Astrocyte (in vitro differentiated cells and primary cell): ENCODE measurements at regions not wholly inside any gene's neighbourhood (a gene's known extent, or its start where the extent isn't known, plus 50 kb on each side); places are given as distances from the start of the nearest gene placed in this dataset.

Experiments
- DNase-seq: peaks from one replicate; pipeline ENCODE4 v3.0.0-alpha.2; 2010; ENCODE audit warnings: low read depth
- FAIRE-seq: peaks from 2 replicates; lab custom pipeline; 2011; peaks lifted over from hg19 to GRCh38; lab: Jason Lieb, UNC
- H2AFZ ChIP-seq: 2 replicates; pipeline ENCODE4 v1.6.0; 2012; ENCODE audit warnings: low read depth, low read length, inconsistent platforms
- H3K27ac ChIP-seq: 2 replicates; pipeline ENCODE4 v1.5.1; 2011; ENCODE audit warnings: low read depth, low read length, inconsistent platforms
- H3K27me3 ChIP-seq: 2 replicates; pipeline ENCODE4 v1.6.0; 2011; ENCODE audit warnings: low read length, inconsistent platforms; ENCODE audit not compliant: insufficient read depth
- H3K36me3 ChIP-seq: 2 replicates; pipeline ENCODE4 v1.5.1; 2011; ENCODE audit warnings: low read length, inconsistent platforms; ENCODE audit not compliant: insufficient read depth
- H3K4me1 ChIP-seq: 2 replicates; pipeline ENCODE4 v1.5.1; 2011; ENCODE audit warnings: low read length, inconsistent platforms; ENCODE audit not compliant: insufficient read depth
- H3K4me2 ChIP-seq: 2 replicates; pipeline ENCODE4 v1.6.0; 2012; ENCODE audit warnings: low read length, inconsistent platforms
- H3K4me3 ChIP-seq: 2 replicates; pipeline ENCODE4 v1.5.1; 2011; ENCODE audit warnings: low read depth, mild to moderate bottlenecking, low read length, inconsistent platforms; ENCODE audit not compliant: insufficient read depth
- H3K79me2 ChIP-seq: 2 replicates; pipeline ENCODE4 v1.6.0; 2012; ENCODE audit warnings: mild to moderate bottlenecking, low read length, inconsistent platforms; ENCODE audit not compliant: insufficient read depth
- H3K9ac ChIP-seq: 2 replicates; pipeline ENCODE4 v1.6.0; 2012; ENCODE audit warnings: mild to moderate bottlenecking, low read length, inconsistent platforms
- H3K9me3 ChIP-seq: 2 replicates; pipeline ENCODE4 v1.5.1; 2012; ENCODE audit warnings: low read depth, mild to moderate bottlenecking, low read length, inconsistent platforms; ENCODE audit not compliant: insufficient read depth
- H4K20me1 ChIP-seq: 2 replicates; pipeline ENCODE4 v1.6.0; 2012; ENCODE audit warnings: low read length, inconsistent platforms; ENCODE audit not compliant: insufficient read depth
- H3K27ac Mint-ChIP-seq: one replicate; pipeline ENCODE4 v1.8.0; 2021; ENCODE audit warnings: mild to moderate bottlenecking, mixed read lengths; ENCODE audit not compliant: unreplicated experiment
- H3K27me3 Mint-ChIP-seq: one replicate; pipeline ENCODE4 v1.8.0; 2021; ENCODE audit warnings: low read depth, mixed read lengths; ENCODE audit not compliant: unreplicated experiment
- H3K36me3 Mint-ChIP-seq: one replicate; pipeline ENCODE4 v1.8.0; 2021; ENCODE audit warnings: low read depth, mixed read lengths; ENCODE audit not compliant: unreplicated experiment
- H3K4me1 Mint-ChIP-seq: one replicate; pipeline ENCODE4 v1.8.0; 2021; ENCODE audit warnings: low read depth, mixed read lengths; ENCODE audit not compliant: unreplicated experiment
- H3K4me3 Mint-ChIP-seq: one replicate; pipeline ENCODE4 v1.8.0; 2021; ENCODE audit warnings: mild to moderate bottlenecking, moderate library complexity, mixed read lengths; ENCODE audit not compliant: unreplicated experiment
- H3K9me3 Mint-ChIP-seq: one replicate; pipeline ENCODE4 v1.8.0; 2021; ENCODE audit warnings: mild to moderate bottlenecking, mixed read lengths; ENCODE audit not compliant: unreplicated experiment
- EZH2 ChIP-seq: IDR thresholded peaks from 2 replicates; pipeline ENCODE4 v1.6.1; 2012; ENCODE audit warnings: mild to moderate bottlenecking, low read length, inconsistent platforms; ENCODE audit not compliant: insufficient read depth
- TF ChIP-seq, protein P1 (sequence below): IDR thresholded peaks from 2 replicates; pipeline ENCODE4 v1.5.1; 2011; ENCODE audit warnings: low read depth, mild to moderate bottlenecking, inconsistent platforms, low read length, moderate library complexity; ENCODE audit not compliant: insufficient read depth

DNA sequence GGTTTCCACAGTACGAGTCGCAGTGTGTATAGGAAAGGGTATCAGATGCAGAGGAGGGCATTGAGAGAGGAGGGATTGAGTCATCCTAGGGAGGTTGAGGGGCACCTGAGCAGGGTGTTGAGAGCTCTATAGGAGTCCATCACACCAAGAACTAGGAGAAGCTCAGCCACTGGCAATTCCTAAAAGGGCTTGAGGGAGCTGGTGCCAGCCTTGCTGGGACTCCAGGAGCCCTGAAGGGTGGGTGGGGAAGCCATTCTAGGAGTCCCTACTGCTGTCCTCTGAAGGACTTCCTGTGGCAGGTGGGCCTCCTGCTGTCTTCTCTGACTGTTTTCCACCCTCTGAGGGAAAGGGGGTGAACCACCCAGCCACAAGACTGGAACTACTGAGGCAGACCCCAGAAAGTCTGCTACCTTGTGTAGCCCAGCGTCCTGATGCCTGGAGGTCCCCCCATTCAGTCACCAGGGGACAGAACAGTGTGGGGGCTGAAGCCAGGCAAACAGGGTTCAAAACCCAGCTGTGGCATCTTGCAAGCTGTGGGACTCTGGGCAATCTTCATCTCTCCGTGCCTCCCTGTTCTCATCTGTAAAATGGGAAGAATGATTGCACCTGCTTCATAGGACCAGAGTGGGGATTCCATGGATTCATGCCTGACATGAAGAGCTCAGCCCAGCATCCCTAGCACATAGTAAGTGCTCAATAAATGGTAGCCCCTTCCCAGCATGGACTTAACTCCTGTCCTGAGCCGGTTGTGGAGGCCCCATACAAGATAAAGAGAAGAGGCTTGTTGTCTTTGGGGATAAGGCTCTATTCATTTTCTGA is 149.5 kb downstream of the C9orf50 start:
- Histone ChIP-seq H3K4me2 (no peak overlapping the region), H3K9me3 (peaks cover 3% of the 10 kb centered on the region), H3K4me1 (peaks cover 23% of the 10 kb centered on the region), H3K27ac (no peak overlapping the region), H4K20me1 (no peaks in the 10 kb centered on the region), H3K9ac (no peak overlapping the region), H3K4me3 (no peak overlapping the region), H3K79me2 (no peaks in the 10 kb centered on the region), H3K27me3 (no peaks in the 10 kb centered on the region), H2AFZ (no peak overlapping the region), H3K36me3 (no peaks in the 10 kb centered on the region)
- FAIRE-seq = no peak
- H3K4me1 Mint-ChIP-seq = peaks cover 9% of the 10 kb centered on the region
- no peak for DNase-seq
- peaks cover 4% of the 10 kb centered on the region for H3K9me3 Mint-ChIP-seq
- peaks cover 13% of the 10 kb centered on the region for H3K27me3 Mint-ChIP-seq
- H3K36me3 Mint-ChIP-seq = no peaks in the 10 kb centered on the region
- H3K4me3 Mint-ChIP-seq = no peak overlapping the region
- TF ChIP-seq, protein P1, sequence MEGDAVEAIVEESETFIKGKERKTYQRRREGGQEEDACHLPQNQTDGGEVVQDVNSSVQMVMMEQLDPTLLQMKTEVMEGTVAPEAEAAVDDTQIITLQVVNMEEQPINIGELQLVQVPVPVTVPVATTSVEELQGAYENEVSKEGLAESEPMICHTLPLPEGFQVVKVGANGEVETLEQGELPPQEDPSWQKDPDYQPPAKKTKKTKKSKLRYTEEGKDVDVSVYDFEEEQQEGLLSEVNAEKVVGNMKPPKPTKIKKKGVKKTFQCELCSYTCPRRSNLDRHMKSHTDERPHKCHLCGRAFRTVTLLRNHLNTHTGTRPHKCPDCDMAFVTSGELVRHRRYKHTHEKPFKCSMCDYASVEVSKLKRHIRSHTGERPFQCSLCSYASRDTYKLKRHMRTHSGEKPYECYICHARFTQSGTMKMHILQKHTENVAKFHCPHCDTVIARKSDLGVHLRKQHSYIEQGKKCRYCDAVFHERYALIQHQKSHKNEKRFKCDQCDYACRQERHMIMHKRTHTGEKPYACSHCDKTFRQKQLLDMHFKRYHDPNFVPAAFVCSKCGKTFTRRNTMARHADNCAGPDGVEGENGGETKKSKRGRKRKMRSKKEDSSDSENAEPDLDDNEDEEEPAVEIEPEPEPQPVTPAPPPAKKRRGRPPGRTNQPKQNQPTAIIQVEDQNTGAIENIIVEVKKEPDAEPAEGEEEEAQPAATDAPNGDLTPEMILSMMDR = no peak
- no peak for TF ChIP-seq EZH2
- no peak overlapping the region for H3K27ac Mint-ChIP-seq

DNA sequence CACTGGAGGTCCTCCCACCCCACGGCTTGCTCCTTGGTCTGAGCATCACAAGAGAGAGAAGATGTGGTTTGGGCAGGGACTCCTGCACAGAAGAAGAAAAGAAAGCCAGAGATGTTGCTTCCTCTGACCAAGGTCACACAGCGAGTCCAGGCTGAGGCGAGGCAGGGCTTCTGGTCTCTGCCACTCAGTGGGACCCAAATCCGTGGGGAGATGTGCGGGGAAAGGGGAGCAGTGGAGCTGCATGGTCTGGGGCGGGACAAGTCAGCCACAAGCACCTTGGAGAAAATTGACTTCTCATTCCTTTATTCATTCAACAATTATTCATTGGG is 150.9 kb downstream of the C9orf50 start:
- Mint-ChIP-seq H3K4me3 (peak overlapping the region; percentile 34), H3K27me3 (peaks cover 16% of the 10 kb centered on the region), H3K36me3 (no peaks in the 10 kb centered on the region), H3K27ac (peak overlapping the region; percentile 41), H3K9me3 (no peaks in the 10 kb centered on the region), H3K4me1 (peaks cover 22% of the 10 kb centered on the region)
- Histone ChIP-seq H3K9ac (no peak overlapping the region), H3K4me3 (no peak overlapping the region), H3K4me2 (no peak overlapping the region), H2AFZ (no peak overlapping the region), H3K9me3 (peaks cover 2% of the 10 kb centered on the region), H3K27me3 (no peaks in the 10 kb centered on the region), H3K79me2 (no peaks in the 10 kb centered on the region), H3K27ac (no peak overlapping the region), H3K36me3 (no peaks in the 10 kb centered on the region), H4K20me1 (no peaks in the 10 kb centered on the region), H3K4me1 (peaks cover 34% of the 10 kb centered on the region)
- DNase-seq = no peak
- TF ChIP-seq, protein P1 = no peak
- no peak for TF ChIP-seq EZH2
- FAIRE-seq = no peak
